WERI-Rb-1 (cell line): ENCODE measurements at regions not wholly inside any gene's neighbourhood (a gene's known extent, or its start where the extent isn't known, plus 50 kb on each side); places are given as distances from the start of the nearest gene placed in this dataset.

Experiments
- DNase-seq: peaks from one replicate; pipeline ENCODE4 v3.0.0-alpha.2; 2020
- H3K27ac ChIP-seq: fragments of 250-450 bp; sonication (Bioruptor Pico); 2 replicates; pipeline ENCODE4 v1.5.1; 2020; ENCODE audit warnings: mild to moderate bottlenecking, moderate library complexity
- H3K27me3 ChIP-seq: fragments of 250-450 bp; sonication (Bioruptor Pico); 2 replicates; pipeline ENCODE4 v1.5.1; 2021; ENCODE audit warnings: mild to moderate bottlenecking, low read depth, moderate library complexity; ENCODE audit not compliant: insufficient read depth, severe bottlenecking
- H3K36me3 ChIP-seq: fragments of 250-450 bp; sonication (Bioruptor Pico); 2 replicates; pipeline ENCODE4 v1.5.1; 2020; ENCODE audit warnings: mild to moderate bottlenecking, moderate library complexity
- H3K4me3 ChIP-seq: 2 replicates; pipeline ENCODE4 v1.5.1; 2011; ENCODE audit warnings: low read depth, mild to moderate bottlenecking, control low read depth, low read length
- H3K9me3 ChIP-seq: fragments of 250-450 bp; sonication (Bioruptor Pico); 2 replicates; pipeline ENCODE4 v1.5.1; 2021; ENCODE audit warnings: mild to moderate bottlenecking, moderate library complexity; ENCODE audit not compliant: severe bottlenecking
- CTCF ChIP-seq: IDR thresholded peaks from 2 replicates; pipeline ENCODE4 v1.5.1; 2011; ENCODE audit warnings: low read depth, mild to moderate bottlenecking, control low read depth, inconsistent platforms, low read length

- no peak overlapping the region for H3K4me3 ChIP-seq
- DNase-seq = no peak
- peaks cover 13% of the 10 kb centered on the region for H3K9me3 ChIP-seq
- H3K36me3 ChIP-seq = no peaks in the 10 kb centered on the region
- TF ChIP-seq CTCF = no peak
- no peak overlapping the region for H3K27ac ChIP-seq
- H3K27me3 ChIP-seq = peaks cover 98% of the 10 kb centered on the region
These were observed 101.3 kb upstream of the SOX1 start for GRCh38 chr13:111965466-111966214.

GRCh38 chr13:111966933-111967332 is 100.0 kb upstream of the SOX1 start:
- Histone ChIP-seq H3K27me3 (peaks cover 98% of the 10 kb centered on the region), H3K9me3 (peaks cover 13% of the 10 kb centered on the region), H3K4me3 (no peak overlapping the region), H3K36me3 (no peaks in the 10 kb centered on the region), H3K27ac (no peak overlapping the region)
- DNase-seq = no peak
- no peak for TF ChIP-seq CTCF

GRCh38 chr13:111967572-111968201 is 99.3 kb upstream of the SOX1 start:
- no peak for TF ChIP-seq CTCF
- Histone ChIP-seq H3K9me3 (peaks cover 13% of the 10 kb centered on the region), H3K27ac (no peak overlapping the region), H3K4me3 (no peak overlapping the region), H3K27me3 (peaks cover 98% of the 10 kb centered on the region), H3K36me3 (no peaks in the 10 kb centered on the region)
- no peak for DNase-seq

- Histone ChIP-seq H3K27me3 (peaks cover 98% of the 10 kb centered on the region), H3K4me3 (no peak overlapping the region), H3K27ac (no peak overlapping the region), H3K36me3 (no peaks in the 10 kb centered on the region), H3K9me3 (peaks cover 13% of the 10 kb centered on the region)
- no peak for TF ChIP-seq CTCF
- no peak for DNase-seq
These were observed 98.5 kb upstream of the SOX1 start for GRCh38 chr13:111968336-111969010.

GRCh38 chr13:111969551-111970135 is 97.3 kb upstream of the SOX1 start:
- Histone ChIP-seq H3K27me3 (peaks cover 100% of the 10 kb centered on the region), H3K36me3 (no peaks in the 10 kb centered on the region), H3K4me3 (no peak overlapping the region), H3K9me3 (peaks cover 15% of the 10 kb centered on the region), H3K27ac (no peak overlapping the region)
- no peak for TF ChIP-seq CTCF
- no peak for DNase-seq
